ENCODE measurements at regions not wholly inside any gene's neighbourhood (a gene's known extent, or its start where the extent isn't known, plus 50 kb on each side); places are given as distances from the start of the nearest gene placed in this dataset.
"Not testable (repeated sequence)": the region's sequence is repeated elsewhere in the genome, so short reads cannot be mapped to it uniquely, and the experiment has no call there.

DNA sequence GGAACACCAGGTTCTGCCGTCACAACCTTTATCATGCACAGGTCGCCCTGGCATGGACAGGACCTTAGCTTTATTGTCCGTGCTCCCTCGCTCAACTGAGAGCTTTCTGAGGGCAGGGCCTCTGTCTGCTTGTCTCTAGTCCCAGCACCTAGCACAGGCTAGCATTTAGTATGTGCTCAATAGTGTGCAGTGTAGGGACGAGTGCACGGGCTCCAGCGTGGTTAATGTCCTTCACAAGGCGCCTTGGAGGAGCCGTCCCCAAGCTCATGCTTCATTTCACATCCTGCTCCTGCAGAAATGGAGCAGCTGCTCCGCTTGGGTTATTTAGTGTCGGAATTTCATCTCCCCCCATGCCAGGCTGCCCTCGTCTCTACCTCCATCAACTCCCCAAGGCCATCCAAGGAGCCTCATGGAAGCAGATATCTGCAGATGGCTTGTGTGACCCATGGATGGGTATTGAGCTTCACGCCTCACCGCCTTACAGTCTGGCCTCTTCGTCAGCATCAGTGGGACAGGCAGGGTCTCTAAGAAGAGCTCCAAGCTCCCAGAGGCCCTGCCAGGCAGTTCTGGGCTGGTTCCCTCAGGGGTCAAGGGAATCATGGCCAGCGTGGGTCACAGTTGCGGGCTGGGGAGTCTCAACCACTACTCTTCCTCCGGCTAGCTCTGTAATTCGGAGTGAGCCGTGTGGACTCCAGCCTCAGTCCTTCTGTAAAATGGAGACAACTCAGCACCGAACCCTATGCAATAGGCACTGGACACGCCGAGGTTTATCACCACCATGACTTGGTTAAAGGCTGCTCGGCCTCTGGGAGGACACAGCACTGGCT, 60.8 kb upstream of the APCDD1L start:
- TF ChIP-seq, protein P1, sequence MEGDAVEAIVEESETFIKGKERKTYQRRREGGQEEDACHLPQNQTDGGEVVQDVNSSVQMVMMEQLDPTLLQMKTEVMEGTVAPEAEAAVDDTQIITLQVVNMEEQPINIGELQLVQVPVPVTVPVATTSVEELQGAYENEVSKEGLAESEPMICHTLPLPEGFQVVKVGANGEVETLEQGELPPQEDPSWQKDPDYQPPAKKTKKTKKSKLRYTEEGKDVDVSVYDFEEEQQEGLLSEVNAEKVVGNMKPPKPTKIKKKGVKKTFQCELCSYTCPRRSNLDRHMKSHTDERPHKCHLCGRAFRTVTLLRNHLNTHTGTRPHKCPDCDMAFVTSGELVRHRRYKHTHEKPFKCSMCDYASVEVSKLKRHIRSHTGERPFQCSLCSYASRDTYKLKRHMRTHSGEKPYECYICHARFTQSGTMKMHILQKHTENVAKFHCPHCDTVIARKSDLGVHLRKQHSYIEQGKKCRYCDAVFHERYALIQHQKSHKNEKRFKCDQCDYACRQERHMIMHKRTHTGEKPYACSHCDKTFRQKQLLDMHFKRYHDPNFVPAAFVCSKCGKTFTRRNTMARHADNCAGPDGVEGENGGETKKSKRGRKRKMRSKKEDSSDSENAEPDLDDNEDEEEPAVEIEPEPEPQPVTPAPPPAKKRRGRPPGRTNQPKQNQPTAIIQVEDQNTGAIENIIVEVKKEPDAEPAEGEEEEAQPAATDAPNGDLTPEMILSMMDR (IDR thresholded peaks at IDR 0.05) = no peak
- no peak for TF ChIP-seq EP300 (IDR thresholded peaks at IDR 0.05)
- TF ChIP-seq POLR2AphosphoS5 (IDR thresholded peaks at IDR 0.05) = no peak
- no peak for TF ChIP-seq POLR2A (IDR thresholded peaks at IDR 0.05)
- H3K27me3 ChIP-seq = peaks cover 28% of the 10 kb centered on the region
- H3K4me1 ChIP-seq = no peaks in the 10 kb centered on the region
- H3K4me3 ChIP-seq = no peak overlapping the region
- H3K27ac ChIP-seq = no peak overlapping the region
- no peaks in the 10 kb centered on the region for H3K36me3 ChIP-seq
- H3K9me3 ChIP-seq = no peaks in the 10 kb centered on the region
- no peak for DNase-seq (ENCODE audit: low spot score in 2 of 2)
- WGBS = 94% methylated on average over 15 of the region's 24 CpGs

DNA sequence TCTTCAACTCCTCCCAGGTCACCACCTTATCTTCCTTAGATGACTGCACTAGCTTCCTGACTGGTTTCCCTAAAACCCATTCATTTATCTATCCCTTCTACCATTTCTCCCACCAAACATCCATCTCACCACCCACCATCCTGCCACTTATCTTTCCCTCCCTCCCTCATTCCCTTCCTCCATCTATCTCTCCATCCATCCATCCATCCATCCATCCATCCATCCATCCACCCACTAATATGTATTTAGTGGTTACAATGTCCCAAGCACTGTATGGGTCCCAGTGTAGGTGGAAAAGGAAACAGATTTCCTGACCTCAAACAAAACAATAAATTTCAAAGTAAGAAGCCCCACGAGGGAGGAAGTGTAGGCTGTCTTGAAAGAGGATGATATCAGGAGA, 59.3 kb upstream of the APCDD1L start:
- no peak overlapping the region for H3K4me3 ChIP-seq
- DNase-seq (ENCODE audit: low spot score in 2 of 2) = no peak
- TF ChIP-seq EP300 (IDR thresholded peaks at IDR 0.05) = no peak
- TF ChIP-seq POLR2A (IDR thresholded peaks at IDR 0.05) = no peak
- no peaks in the 10 kb centered on the region for H3K9me3 ChIP-seq
- no peaks in the 10 kb centered on the region for H3K36me3 ChIP-seq
- no peaks in the 10 kb centered on the region for H3K4me1 ChIP-seq
- peaks cover 26% of the 10 kb centered on the region for H3K27me3 ChIP-seq
- 30% methylated on average over 1 of the region's 1 CpG for WGBS
- no peak overlapping the region for H3K27ac ChIP-seq

DNA sequence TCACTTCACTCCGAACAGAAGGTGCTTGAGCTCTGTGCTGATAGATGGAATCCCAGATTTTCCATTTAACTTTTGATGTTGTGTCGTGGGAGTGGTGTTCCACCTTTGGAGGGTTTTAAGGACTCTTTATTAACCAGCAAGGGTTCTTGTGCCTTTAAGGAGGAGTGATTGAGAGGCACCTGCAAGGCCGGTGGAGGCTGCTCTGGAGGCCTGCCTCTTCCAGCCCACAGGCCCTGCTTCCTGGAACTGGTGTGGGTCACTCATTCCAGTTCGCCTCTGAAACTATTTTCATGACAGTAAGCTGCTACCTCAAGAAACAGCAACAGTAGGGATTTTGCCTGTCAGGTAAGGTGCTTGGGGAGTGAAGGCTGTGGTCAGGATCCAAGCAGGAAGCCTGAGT, 58.8 kb upstream of the APCDD1L start:
- Histone ChIP-seq H3K4me1 (no peaks in the 10 kb centered on the region), H3K9me3 (no peaks in the 10 kb centered on the region), H3K36me3 (no peaks in the 10 kb centered on the region), H3K4me3 (no peak overlapping the region), H3K27ac (no peak overlapping the region), H3K27me3 (peaks cover 27% of the 10 kb centered on the region)
- TF ChIP-seq EP300 (IDR thresholded peaks at IDR 0.05) (no peak), POLR2AphosphoS5 (IDR thresholded peaks at IDR 0.05) (no peak), POLR2A (IDR thresholded peaks at IDR 0.05) (no peak)
- TF ChIP-seq, protein P1 (IDR thresholded peaks at IDR 0.05) = no peak
- DNase-seq (ENCODE audit: low spot score in 2 of 2) = no peak
- WGBS = 96% methylated on average over 4 of the region's 4 CpGs

DNA sequence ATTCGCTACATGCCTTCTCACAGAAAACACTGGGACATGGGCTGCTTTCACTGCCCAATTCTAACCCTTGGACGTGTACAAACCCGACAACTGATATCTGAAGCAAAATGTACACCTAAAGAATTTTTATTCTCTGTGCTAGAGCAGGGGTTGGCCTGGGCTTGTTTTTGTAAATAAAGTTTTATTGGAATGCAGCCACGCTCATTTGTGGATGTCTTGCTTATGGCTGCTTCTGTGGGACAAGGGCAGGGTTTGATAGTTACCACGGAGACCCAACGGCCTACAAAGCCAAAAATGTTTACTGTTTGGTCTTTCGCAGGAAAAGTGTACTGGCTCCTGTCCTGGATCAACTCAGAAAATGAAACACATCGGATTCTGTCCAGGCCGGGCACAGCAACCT, 58.1 kb upstream of the APCDD1L start:
- WGBS = 85% methylated on average over 9 of the region's 9 CpGs
- H3K36me3 ChIP-seq = no peaks in the 10 kb centered on the region
- DNase-seq (ENCODE audit: low spot score in 2 of 2) = no peak
- H3K27ac ChIP-seq = no peak overlapping the region
- no peaks in the 10 kb centered on the region for H3K4me1 ChIP-seq
- H3K4me3 ChIP-seq = no peak overlapping the region
- no peak for TF ChIP-seq EP300 (IDR thresholded peaks at IDR 0.05)
- no peak for TF ChIP-seq POLR2A (IDR thresholded peaks at IDR 0.05)
- TF ChIP-seq POLR2AphosphoS5 (IDR thresholded peaks at IDR 0.05) = no peak
- TF ChIP-seq, protein P1 (IDR thresholded peaks at IDR 0.05) = no peak
- no peaks in the 10 kb centered on the region for H3K9me3 ChIP-seq
- peaks cover 27% of the 10 kb centered on the region for H3K27me3 ChIP-seq

DNA sequence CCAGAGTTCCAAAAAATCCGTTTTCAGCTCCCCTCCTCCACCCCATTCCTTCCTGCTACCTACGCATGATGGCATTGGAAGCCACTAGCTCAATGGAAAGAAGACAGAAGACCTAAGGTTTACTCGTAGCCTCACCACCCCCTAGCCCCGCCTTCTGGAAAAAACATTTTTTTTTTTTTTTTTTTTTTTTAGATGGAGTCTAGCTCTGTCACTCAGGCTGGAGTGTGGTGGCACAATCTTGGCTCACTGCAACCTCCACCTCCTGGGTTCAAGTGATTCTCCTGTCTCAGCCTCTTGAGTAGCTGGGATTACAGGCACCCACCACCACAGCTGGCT, 57.2 kb upstream of the APCDD1L start:
- H3K4me3 ChIP-seq; DNase-seq (ENCODE audit: low spot score in 2 of 2); H3K27ac ChIP-seq; H3K4me1 ChIP-seq; H3K9me3 ChIP-seq; H3K36me3 ChIP-seq: not testable (repeated sequence)
- peaks cover 26% of the 10 kb centered on the region for H3K27me3 ChIP-seq
- 89% methylated on average over 4 of the region's 4 CpGs for WGBS

DNA sequence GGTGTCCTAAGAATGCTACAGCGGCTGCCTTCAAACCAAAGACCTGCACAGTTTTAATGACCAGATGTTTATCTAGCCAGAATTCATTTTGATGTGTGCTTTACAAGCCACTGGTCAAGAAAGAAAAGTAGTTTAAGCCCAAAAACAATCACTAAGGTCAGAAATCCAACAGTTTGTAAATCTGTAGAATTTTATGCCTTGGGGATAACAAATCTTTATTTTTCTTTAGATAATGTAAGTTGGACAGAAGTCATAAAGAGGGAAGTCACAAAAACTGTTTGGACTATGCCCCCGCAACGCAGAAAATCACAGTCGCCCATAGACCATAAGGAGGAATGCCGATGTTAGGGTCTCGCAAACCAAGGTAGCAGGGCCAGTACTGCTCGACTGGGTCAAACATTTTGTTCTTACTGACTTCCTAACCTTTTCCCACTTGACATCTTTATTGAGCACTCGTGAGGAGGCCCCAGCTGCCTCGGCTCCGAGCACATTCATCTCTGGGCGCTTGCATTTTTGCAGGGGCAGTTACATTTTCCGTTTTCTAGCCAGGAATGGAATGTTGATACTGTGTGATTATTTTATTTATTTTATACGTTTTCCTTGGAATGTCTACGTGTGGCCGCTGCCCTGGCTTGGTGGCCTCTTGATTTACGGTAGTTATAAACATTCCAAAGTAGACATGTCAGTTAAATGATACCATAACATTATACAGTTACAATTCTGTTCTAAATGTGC, 56.7 kb upstream of the APCDD1L start:
- no peak for DNase-seq (ENCODE audit: low spot score in 2 of 2)
- Histone ChIP-seq H3K27me3 (peaks cover 29% of the 10 kb centered on the region), H3K27ac (no peak overlapping the region), H3K4me3 (no peak overlapping the region), H3K36me3 (no peaks in the 10 kb centered on the region), H3K4me1 (no peaks in the 10 kb centered on the region), H3K9me3 (no peaks in the 10 kb centered on the region)
- TF ChIP-seq POLR2AphosphoS5 (IDR thresholded peaks at IDR 0.05) (no peak), EP300 (IDR thresholded peaks at IDR 0.05) (no peak), POLR2A (IDR thresholded peaks at IDR 0.05) (no peak)
- TF ChIP-seq, protein P1 (IDR thresholded peaks at IDR 0.05) = no peak
- WGBS = 88% methylated on average over 16 of the region's 16 CpGs

All from suprapubic skin (tissue), 4 donors.